OCI-LY3 (cell line): ENCODE measurements at regions not wholly inside any gene's neighbourhood (a gene's known extent, or its start where the extent isn't known, plus 50 kb on each side); places are given as distances from the start of the nearest gene placed in this dataset.

ENCODE experiments used
- H2AFZ ChIP-seq: fragments of 200-600, 300-600 bp; shearing (Covaris generic); 2 replicates; pipeline ENCODE4 v1.6.0; 2014; ENCODE audit warnings: antibody characterized with exemption, low read depth, low read length
- H3K27ac ChIP-seq: fragments of 200-600, 300-600 bp; sonication (generic); 2 replicates; pipeline ENCODE4 v1.5.1; 2014; ENCODE audit warnings: mild to moderate bottlenecking, low read length, moderate library complexity, mixed read lengths
- H3K27me3 ChIP-seq: fragments of 200-600, 300-600 bp; sonication (generic); 2 replicates; pipeline ENCODE4 v1.6.1; 2014; ENCODE audit warnings: low read depth, low read length, mixed read lengths
- H3K36me3 ChIP-seq: fragments of 200-600, 300-600 bp; sonication (generic); replicated peaks from 2 replicates; pipeline ENCODE3; 2014; ENCODE audit warnings: low read depth, low read length, mixed read lengths
- H3K4me1 ChIP-seq: fragments of 300-600, 200-600 bp; sonication (generic); 2 replicates; pipeline ENCODE4 v1.6.1; 2014; ENCODE audit warnings: low read length, mixed read lengths
- H3K4me2 ChIP-seq: fragments of 200-600, 300-600 bp; sonication (generic); 2 replicates; pipeline ENCODE4 v1.6.1; 2014; ENCODE audit warnings: low read length, mixed read lengths
- H3K4me3 ChIP-seq: fragments of 300-600, 200-600 bp; sonication (generic); 2 replicates; pipeline ENCODE4 v1.5.1; 2014; ENCODE audit warnings: antibody characterized with exemption, mild to moderate bottlenecking, low read length, moderate library complexity
- H3K79me2 ChIP-seq: fragments of 300-600, 200-600 bp; shearing (Covaris generic); 2 replicates; pipeline ENCODE4 v1.6.1; 2014; ENCODE audit warnings: mild to moderate bottlenecking, low read length, mixed read lengths
- H3K9ac ChIP-seq: fragments of 300-600, 200-600 bp; shearing (Covaris generic); 2 replicates; pipeline ENCODE4 v1.6.0; 2014; ENCODE audit warnings: mild to moderate bottlenecking, low read length, moderate library complexity
- H3K9me3 ChIP-seq: fragments of 200-600, 300-600 bp; shearing (Covaris generic); 2 replicates; pipeline ENCODE4 v1.6.1; 2014; ENCODE audit warnings: low read length, mixed read lengths; ENCODE audit not compliant: insufficient read depth
- H4K20me1 ChIP-seq: fragments of 200-600, 300-600 bp; sonication (generic); 2 replicates; pipeline ENCODE4 v1.6.1; 2016; ENCODE audit warnings: low read length, mixed read lengths; ENCODE audit not compliant: insufficient read depth
- CTCF ChIP-seq: fragments of 200-600, 300-600 bp; sonication (generic); IDR thresholded peaks from 2 replicates; pipeline ENCODE4 v1.5.1; 2014; ENCODE audit warnings: antibody characterized with exemption, low read length, low read depth
- EZH2phosphoT487 ChIP-seq: fragments of 200-600 bp; shearing (Covaris generic); IDR thresholded peaks from 2 replicates; pipeline ENCODE4 v1.6.1; 2018; ENCODE audit warnings: antibody characterized with exemption, mixed run types, low read depth

DNA sequence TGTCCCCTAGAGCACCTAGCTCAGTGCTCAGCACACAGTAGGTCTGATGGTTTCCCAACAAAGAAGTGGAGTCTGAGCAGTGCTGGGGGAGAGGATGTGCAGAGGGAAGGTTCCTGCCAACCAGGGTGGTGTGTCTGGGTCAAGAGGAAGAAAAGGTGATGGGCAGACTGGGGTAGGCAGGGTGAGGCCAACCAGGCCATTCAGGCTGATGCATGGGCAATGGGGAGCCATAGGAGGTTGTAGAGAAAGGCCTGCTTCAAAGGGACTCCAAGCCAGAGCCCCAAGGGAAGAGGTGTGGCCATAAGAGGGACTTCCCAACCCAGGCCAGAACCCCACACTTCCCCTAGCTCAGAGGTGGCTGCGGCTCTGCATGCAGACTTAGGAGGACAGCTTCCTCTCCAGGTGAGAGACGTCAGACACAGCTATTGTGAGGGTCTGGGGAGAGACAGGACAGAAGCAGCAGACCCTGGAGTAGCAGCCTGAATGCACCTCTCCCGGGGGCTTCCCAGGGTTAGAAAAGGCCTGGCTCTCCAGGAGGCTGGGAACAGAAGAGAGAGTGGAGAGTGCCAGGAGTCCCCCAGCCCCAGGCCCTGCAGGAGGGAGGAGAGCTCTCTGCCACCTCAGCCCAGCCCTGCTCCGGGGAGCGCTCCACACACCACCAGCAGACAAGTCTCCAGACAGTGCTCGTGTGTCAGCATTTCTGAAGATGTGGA is 87.4 kb upstream of the ZMIZ1 start:
- Histone ChIP-seq H3K9ac (no peak overlapping the region), H3K4me1 (peaks cover 5% of the 10 kb centered on the region), H3K4me3 (no peak overlapping the region), H4K20me1 (no peaks in the 10 kb centered on the region), H3K79me2 (no peaks in the 10 kb centered on the region), H3K27me3 (peaks cover 12% of the 10 kb centered on the region; the same call in 1 of the 2 replicates), H2AFZ (no peak overlapping the region), H3K9me3 (no peaks in the 10 kb centered on the region), H3K36me3 (no peaks in the 10 kb centered on the region), H3K27ac (no peak overlapping the region), H3K4me2 (no peak overlapping the region)
- no peak for TF ChIP-seq CTCF
- no peak for TF ChIP-seq EZH2phosphoT487

- Histone ChIP-seq H3K36me3 (no peaks in the 10 kb centered on the region), H3K27ac (no peak overlapping the region), H3K9ac (no peak overlapping the region), H3K4me1 (peaks cover 5% of the 10 kb centered on the region), H3K27me3 (peaks cover 17% of the 10 kb centered on the region; the same call in 1 of the 2 replicates), H4K20me1 (no peaks in the 10 kb centered on the region), H2AFZ (no peak overlapping the region), H3K4me2 (no peak overlapping the region), H3K79me2 (no peaks in the 10 kb centered on the region), H3K4me3 (no peak overlapping the region), H3K9me3 (no peaks in the 10 kb centered on the region)
- no peak for TF ChIP-seq EZH2phosphoT487
- no peak for TF ChIP-seq CTCF
Observed at GRCh38 chr10:78981970-78982281, 86.8 kb upstream of the ZMIZ1 start.

DNA sequence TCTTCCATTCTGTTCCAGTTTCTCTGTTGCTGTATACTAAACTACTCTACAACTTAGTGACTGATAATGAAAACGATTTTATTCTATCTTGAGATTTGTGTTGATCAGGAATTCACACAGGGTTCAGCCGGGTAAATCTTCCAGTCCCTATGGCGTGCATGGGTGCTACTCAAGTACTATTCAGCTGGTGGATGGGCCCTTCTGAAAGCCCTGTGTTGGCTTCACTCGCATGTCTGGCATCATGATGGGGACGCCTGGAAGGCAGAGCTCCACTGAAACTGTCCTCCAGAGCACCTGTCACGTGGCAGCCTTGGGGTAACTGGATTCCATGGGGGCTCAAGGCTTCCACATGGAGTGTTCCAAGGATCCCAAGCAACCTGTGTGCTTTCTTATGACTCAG is 86.0 kb upstream of the ZMIZ1 start:
- Histone ChIP-seq H4K20me1 (no peaks in the 10 kb centered on the region), H3K79me2 (no peaks in the 10 kb centered on the region), H3K4me3 (no peak overlapping the region), H2AFZ (no peak overlapping the region), H3K4me2 (no peak overlapping the region), H3K27me3 (peaks cover 23% of the 10 kb centered on the region; the same call in 1 of the 2 replicates), H3K27ac (no peak overlapping the region), H3K9ac (no peak overlapping the region), H3K4me1 (peaks cover 5% of the 10 kb centered on the region), H3K36me3 (no peaks in the 10 kb centered on the region), H3K9me3 (no peaks in the 10 kb centered on the region)
- TF ChIP-seq EZH2phosphoT487 = no peak
- TF ChIP-seq CTCF = no peak

- no peak overlapping the region for H3K27ac ChIP-seq
- TF ChIP-seq EZH2phosphoT487 (no peak), CTCF (no peak)
- H3K36me3 ChIP-seq = no peaks in the 10 kb centered on the region
- H3K9me3 ChIP-seq = no peaks in the 10 kb centered on the region
- H3K9ac ChIP-seq = no peak overlapping the region
- H3K79me2 ChIP-seq = no peaks in the 10 kb centered on the region
- H4K20me1 ChIP-seq = no peaks in the 10 kb centered on the region
- peaks cover 5% of the 10 kb centered on the region for H3K4me1 ChIP-seq
- H3K4me3 ChIP-seq = no peak overlapping the region
- no peak overlapping the region for H2AFZ ChIP-seq
- H3K4me2 ChIP-seq = no peak overlapping the region
- H3K27me3 ChIP-seq = peaks cover 27% of the 10 kb centered on the region
Observed at GRCh38 chr10:78983608-78984007, 85.2 kb upstream of the ZMIZ1 start.
